ENCODE measurements at regions not wholly inside any gene's neighbourhood (a gene's known extent, or its start where the extent isn't known, plus 50 kb on each side); places are given as distances from the start of the nearest gene placed in this dataset.

DNA sequence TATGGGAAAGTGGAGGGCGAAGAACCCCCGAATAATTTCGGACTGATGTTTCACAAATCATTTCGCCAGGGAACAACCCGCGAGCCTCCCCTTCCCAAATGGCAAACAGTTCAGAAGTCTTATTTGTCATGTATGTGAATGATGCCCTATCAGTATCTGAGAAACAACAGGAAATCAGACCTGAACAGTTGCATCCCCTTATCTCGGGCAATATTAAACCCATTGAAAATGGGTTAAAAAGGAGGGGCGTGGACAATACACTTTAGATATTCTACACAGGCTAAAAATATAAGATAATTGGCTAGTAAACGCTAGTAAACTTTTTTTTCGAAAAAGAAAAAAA, 1003.3 kb upstream of the NR2F2 start:
- DNase-seq (ENCODE audit: low spot score) = no peak

- no peak for DNase-seq (ENCODE audit: low spot score)
Observed at GRCh38 chr15:95327661-95328060, 1002.8 kb upstream of the NR2F2 start.

DNA sequence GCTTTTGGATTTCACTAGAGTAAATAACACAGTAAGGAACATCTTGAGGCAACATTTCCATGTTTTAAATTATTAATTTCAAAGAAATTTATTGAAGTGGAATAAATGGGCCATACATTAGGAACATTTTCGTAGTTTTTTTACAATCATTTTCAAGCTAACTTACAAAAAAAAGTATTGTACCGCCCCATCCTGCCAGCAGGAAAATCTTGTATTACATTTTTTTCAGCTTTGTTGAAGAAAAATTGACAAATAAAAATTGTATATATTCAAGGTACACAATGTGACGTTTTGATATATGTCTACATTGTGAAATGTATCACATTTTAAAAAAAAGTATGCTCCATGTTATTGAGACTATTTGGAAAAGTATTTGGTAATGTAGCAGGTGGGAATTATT, 1001.9 kb upstream of the NR2F2 start:
- no peak for DNase-seq (ENCODE audit: low spot score)

- no peak for DNase-seq (ENCODE audit: low spot score)
Observed at GRCh38 chr15:95329362-95329761, 1001.1 kb upstream of the NR2F2 start.

DNA sequence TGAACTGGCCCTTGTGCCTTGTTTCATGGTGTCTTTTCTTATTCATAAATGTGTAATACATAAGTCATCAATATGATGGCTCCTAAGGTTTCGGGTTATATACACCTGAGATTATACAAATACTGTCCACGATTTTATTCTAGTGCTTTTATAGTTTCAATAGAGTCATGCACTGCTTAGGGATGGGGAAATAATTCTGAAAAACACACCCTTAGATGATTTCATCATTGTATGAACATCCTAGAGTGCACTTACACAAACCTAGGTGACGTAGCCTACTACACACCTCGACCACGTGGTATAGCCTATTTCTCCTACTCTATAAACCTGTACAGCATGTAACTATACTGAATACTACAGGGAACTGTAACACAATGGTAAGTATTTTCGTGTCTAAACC, 988.8 kb upstream of the NR2F2 start:
- no peak for DNase-seq (ENCODE audit: low spot score)

DNA sequence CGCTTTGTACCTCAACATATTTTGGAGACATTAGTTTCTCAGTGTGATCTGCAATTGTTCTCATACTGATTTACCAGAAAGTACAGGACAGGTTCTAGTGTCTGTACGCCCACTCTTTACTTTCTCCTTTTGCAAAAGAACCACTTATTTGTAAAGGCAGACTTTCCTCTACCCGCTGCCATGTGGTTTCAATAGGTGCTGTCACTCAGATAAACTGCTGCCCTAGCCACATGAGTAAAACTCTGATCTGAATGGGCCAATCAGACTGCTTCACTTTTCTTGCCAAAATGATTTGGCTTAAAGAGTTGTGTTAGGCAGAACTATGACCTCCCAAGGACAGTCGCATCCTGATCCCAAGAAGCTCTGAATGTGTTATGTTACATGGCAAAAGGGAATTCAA, 984.6 kb upstream of the NR2F2 start:
- DNase-seq (ENCODE audit: low spot score) = no peak

- no peak for DNase-seq (ENCODE audit: low spot score)
Observed at GRCh38 chr15:95346721-95347475, 983.6 kb upstream of the NR2F2 start.

DNA sequence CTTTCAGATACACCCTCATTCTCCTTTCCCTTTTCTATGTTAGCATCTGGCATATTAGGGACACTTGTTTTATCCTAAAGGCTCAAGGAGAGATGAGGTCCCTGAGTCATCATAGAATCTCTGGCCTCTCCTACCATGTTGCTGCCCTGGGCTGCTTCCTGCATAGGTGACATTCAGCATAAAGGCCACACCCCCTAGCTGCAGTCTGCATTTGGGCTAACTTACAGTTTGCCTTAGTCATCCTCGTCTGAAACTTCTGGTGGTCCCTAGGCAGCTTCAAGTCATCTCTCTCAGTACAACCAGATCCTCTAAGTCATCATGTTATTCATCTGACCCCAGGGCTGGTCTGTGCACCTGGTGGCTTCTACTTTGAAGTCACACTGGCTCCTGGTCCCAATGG, 982.7 kb upstream of the NR2F2 start:
- DNase-seq (ENCODE audit: low spot score) = no peak

DNA sequence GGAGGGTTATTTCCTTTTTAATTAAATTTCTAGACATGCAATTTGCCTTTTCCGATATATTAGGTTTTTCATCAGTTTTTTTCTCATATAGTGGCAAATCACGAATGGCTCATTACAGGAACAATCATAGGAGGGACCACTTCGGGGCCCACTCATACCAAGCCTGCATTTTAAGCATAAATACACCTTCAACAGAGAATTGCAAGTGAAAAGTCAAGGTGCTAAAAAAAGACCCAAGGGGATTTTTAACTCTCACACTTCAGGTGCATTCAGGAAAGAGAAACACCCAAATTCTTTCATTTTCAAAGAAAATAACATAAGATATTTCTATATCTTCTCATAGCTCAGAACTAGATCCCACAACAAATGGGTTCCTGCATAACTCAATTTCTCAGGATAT, 979.6 kb upstream of the NR2F2 start:
- DNase-seq (ENCODE audit: low spot score) = no peak

- DNase-seq (ENCODE audit: low spot score) = no peak
Observed at GRCh38 chr15:95352631-95353187, 977.8 kb upstream of the NR2F2 start.

DNA sequence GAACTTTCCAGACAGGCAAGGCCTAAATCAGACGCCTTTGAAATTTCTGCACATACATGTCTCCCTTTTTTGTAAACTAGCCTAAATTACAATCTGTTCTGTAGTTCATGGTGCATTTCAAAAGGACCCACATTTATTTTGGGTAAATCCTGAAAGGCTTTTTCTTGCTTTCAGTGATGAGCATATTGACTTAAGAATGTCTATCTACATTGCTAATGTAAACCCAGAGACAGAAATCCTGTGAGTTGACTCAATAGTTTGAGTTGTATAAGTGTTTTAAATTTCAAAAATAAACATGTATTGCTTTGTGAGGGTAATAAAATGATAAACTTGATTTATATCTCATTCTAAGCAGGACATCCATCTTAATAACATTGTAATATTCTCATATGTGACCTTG, 977.0 kb upstream of the NR2F2 start:
- DNase-seq (ENCODE audit: low spot score) = no peak

DNA sequence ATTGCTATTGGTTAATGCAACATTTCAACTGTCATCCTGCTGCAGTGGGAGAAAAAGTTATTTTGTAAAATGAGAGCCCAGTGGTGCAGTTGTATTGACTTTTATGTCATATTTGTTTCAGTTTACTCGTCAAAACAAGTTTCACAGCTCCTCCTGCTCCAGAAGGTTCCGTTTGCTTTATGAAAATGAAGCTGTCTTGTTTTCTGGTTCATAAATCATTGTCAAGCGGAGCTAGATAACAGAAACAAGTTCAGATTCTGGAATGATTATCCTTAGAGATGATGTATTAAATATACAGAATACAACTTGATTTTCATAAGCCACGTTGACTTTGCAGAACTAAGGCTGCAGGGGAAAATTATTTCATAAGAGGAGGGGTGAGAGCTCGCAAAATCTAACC, 970.5 kb upstream of the NR2F2 start:
- no peak for DNase-seq (ENCODE audit: low spot score)

- no peak for DNase-seq (ENCODE audit: low spot score)
Observed at GRCh38 chr15:95362306-95362705, 968.2 kb upstream of the NR2F2 start.

GRCh38 chr15:95363646-95364045, 966.9 kb upstream of the NR2F2 start:
- DNase-seq (ENCODE audit: low spot score) = no peak

DNA sequence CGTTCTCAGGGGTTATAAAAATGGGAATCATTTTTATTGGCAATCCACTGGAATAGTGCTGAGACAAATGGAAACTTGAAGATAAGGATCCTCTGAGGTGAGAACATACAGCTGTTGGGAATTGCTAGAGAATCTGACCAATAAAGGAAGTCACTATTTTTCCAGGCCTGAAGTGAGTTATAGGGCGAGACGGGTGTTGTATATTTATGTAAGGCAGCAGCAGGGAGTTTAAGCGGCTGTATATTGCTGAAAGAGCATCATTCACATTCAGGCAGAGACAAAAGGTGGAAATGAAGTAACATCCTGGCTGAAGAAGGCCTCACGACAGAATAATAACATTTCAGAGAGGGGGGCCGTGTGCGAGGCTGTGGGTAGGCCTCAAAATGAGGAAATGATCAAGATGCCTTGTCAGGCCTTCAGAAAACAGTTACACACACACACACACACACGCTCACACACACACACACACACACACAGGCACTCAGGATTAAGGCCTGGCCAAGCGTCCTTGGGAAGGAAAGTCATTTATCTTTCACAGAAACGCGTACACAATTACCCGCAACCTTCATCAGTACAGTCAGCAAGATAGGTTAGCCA, 964.9 kb upstream of the NR2F2 start:
- DNase-seq (ENCODE audit: low spot score) = no peak

DNA sequence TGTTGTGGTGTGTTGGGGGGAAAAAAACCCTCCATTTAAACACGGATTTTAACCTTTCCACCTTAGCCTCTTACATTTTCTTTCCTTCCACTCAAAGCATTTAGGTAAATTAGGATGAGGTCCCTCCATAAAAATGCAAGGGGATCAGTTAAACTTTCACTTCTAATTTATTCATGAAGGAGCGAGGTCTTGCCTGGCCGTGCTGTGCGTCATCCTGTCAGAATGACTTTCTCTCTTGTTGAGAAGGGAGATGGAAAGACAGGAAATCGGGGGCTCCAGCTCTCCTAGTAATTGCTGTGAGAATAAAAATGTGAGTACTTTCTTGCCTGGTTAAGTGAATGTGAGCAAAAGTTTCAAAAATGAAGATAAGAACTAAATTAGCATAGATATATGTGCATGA, 962.3 kb upstream of the NR2F2 start:
- no peak for DNase-seq (ENCODE audit: low spot score)

DNA sequence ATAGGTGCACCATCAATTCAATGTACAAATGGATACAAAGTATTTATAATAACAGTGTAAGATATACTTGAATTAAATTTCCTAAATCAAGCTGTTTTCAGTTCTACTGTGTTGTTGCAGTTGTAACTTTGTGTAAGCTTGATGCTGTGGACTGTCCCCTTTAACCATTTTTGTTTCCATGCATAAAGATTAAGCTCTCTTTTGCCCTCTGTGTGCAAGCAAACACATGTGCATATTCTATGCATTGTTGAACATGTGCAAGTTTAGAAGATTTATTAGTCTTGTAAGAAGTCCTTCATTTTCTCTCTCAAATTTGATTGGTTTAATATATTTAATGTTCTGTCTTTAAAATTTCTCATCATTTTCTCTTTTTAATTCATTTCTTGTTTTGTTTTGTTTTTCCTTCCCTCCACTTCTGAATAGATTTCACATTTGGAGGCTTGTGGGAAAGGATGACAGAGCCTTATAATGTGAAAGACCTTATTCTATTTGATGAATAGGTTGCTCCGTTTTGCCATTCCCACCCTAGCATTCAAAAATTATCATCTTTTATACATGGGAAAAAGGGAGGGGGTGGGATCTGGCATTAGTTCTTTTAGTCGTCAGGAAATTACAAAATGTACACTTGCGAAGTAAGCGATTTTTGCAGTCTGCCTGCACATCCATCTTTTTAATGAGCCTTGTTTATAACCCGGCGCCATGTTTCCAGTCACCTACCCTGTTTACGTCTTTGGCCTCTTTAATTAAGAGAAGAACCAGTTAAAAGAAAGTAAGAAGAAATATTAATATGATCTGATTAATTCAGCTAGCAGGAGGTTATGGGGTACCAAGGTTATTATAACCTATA, 961.5 kb upstream of the NR2F2 start:
- no peak for DNase-seq (ENCODE audit: low spot score)

DNA sequence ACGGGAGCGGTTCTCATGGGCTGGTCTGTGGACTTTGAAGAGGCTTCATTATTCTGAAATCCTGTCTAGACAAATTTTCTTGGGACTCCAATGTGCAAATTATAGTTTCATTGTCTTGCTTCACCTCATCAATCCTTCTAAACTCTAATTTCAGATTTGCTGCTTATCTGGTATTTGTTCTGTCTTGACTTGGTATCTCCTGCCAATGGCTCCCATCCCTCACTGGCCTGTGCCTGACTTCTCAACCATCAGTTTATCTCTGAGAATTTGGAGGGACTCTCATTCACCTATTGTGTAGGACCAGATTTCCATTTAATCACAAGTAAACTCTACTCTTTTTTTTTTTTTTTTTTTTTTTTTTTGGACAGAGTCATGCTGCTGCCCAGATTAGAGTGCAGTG, 960.2 kb upstream of the NR2F2 start:
- DNase-seq (ENCODE audit: low spot score) = no peak

GRCh38 chr15:95371664-95372063, 958.8 kb upstream of the NR2F2 start:
- DNase-seq (ENCODE audit: low spot score) = no peak

- DNase-seq (ENCODE audit: low spot score) = no peak
Observed at GRCh38 chr15:95375281-95375680, 955.2 kb upstream of the NR2F2 start.

DNA sequence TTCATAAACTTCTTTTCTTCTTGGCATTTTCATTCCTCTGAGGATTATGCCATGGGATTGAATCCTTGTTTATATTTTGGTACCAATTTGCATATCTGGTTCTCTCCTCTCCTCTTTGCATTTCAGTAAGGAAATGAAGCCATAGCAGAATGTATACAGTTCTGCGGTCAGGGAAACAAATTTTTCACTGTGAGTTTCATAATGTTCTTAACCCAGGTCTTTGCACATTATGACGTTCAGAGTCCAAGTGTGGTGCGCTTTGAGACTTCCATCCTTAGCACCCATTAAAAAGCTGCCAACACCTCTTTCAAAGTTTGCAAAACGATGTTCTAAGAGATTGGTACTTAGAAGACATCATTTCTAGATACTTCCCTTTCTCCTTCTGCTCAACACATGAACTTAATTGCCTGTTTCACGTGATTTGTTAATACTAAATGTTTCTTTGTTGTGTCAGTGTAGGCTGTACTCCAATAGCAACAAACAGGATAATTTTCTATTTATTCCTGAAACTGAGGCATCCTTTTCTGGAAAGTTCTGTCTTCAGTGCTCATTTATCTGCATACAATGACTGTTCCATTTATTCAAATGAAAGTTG, 953.1 kb upstream of the NR2F2 start:
- DNase-seq (ENCODE audit: low spot score) = no peak

Measured in globus pallidus (tissue), 1 donor.